ENCODE measurements at regions not wholly inside any gene's neighbourhood (a gene's known extent, or its start where the extent isn't known, plus 50 kb on each side); places are given as distances from the start of the nearest gene placed in this dataset.

GRCh38 chr1:98044071-98044697, 123.3 kb upstream of the DPYD start:
- Histone ChIP-seq H3K4me3 (no peak overlapping the region), H3K27ac (no peak overlapping the region), H3K9me3 (replicated peaks in 1 of 3) (no peaks in the 10 kb centered on the region), H3K27me3 (peaks cover 54% of the 10 kb centered on the region), H3K4me1 (replicated peaks in 1 of 2) (peaks cover 12% of the 10 kb centered on the region in 2 donors), H3K36me3 (replicated peaks in 1 of 2) (no peaks in the 10 kb centered on the region)
- TF ChIP-seq POLR2A (IDR thresholded peaks at IDR 0.05): no peak
- no peak for TF ChIP-seq CTCF (IDR thresholded peaks at IDR 0.05)
- intact Hi-C loops (cut with DNase I): no loop called here
- WGBS, 4 donors: 28 to 36% (median 35%) methylated on average over 11 to 12 of the region's 12 CpGs
- no peak for DNase-seq

- DNase-seq: no peak
- H3K9me3 ChIP-seq (replicated peaks in 1 of 3): no peaks in the 10 kb centered on the region
- no peaks in the 10 kb centered on the region for H3K27me3 ChIP-seq
- no peak for TF ChIP-seq POLR2A (IDR thresholded peaks at IDR 0.05)
- TF ChIP-seq CTCF (IDR thresholded peaks at IDR 0.05): no peak
- H3K36me3 ChIP-seq (replicated peaks in 1 of 2): no peaks in the 10 kb centered on the region
- 66 to 81% (median 78%) methylated on average over 2 of the region's 2 CpGs for WGBS, 4 donors
- H3K4me1 ChIP-seq (replicated peaks in 1 of 2): no peaks in the 10 kb centered on the region
- no peak overlapping the region for H3K27ac ChIP-seq
- intact Hi-C loops (cut with DNase I): no loop called here
- no peak overlapping the region for H3K4me3 ChIP-seq
Observed at GRCh38 chr1:98035602-98036002, 114.8 kb upstream of the DPYD start.

- no peak overlapping the region for H3K27ac ChIP-seq
- H3K4me3 ChIP-seq: no peak overlapping the region
- intact Hi-C loops (cut with DNase I): no loop called here
- H3K4me1 ChIP-seq (replicated peaks in 1 of 2): no peaks in the 10 kb centered on the region
- 37 to 40% (median 37%) methylated on average over 3 of the region's 3 CpGs for WGBS, 4 donors
- no peaks in the 10 kb centered on the region for H3K36me3 ChIP-seq (replicated peaks in 1 of 2)
- no peaks in the 10 kb centered on the region for H3K9me3 ChIP-seq (replicated peaks in 1 of 3)
- TF ChIP-seq POLR2A (IDR thresholded peaks at IDR 0.05) (no peak), CTCF (IDR thresholded peaks at IDR 0.05) (no peak)
- H3K27me3 ChIP-seq: no peaks in the 10 kb centered on the region
- no peak for DNase-seq
Observed at GRCh38 chr1:98034505-98034904, 113.7 kb upstream of the DPYD start.

GRCh38 chr1:98032958-98033357, 112.1 kb upstream of the DPYD start:
- 79 to 92% (median 84%) methylated on average over 1 of the region's 1 CpG for WGBS, 4 donors
- Histone ChIP-seq H3K4me3 (no peak overlapping the region), H3K27me3 (no peaks in the 10 kb centered on the region), H3K4me1 (replicated peaks in 1 of 2) (no peaks in the 10 kb centered on the region), H3K9me3 (replicated peaks in 1 of 3) (no peaks in the 10 kb centered on the region), H3K36me3 (replicated peaks in 1 of 2) (no peaks in the 10 kb centered on the region), H3K27ac (no peak overlapping the region)
- intact Hi-C loops (cut with DNase I): no loop called here
- TF ChIP-seq POLR2A (IDR thresholded peaks at IDR 0.05): no peak
- no peak for TF ChIP-seq CTCF (IDR thresholded peaks at IDR 0.05)
- no peak for DNase-seq

Data from adrenal gland (tissue), 9 donors.